OCI-LY3 (cell line): ENCODE measurements at regions not wholly inside any gene's neighbourhood (a gene's known extent, or its start where the extent isn't known, plus 50 kb on each side); places are given as distances from the start of the nearest gene placed in this dataset.

Experiments
- CTCF ChIP-seq: fragments of 200-600, 300-600 bp; sonication (generic); IDR thresholded peaks from 2 replicates; pipeline ENCODE4 v1.5.1; 2014; ENCODE audit warnings: antibody characterized with exemption, low read length, low read depth
- EZH2phosphoT487 ChIP-seq: fragments of 200-600 bp; shearing (Covaris generic); IDR thresholded peaks from 2 replicates; pipeline ENCODE4 v1.6.1; 2018; ENCODE audit warnings: antibody characterized with exemption, mixed run types, low read depth

DNA sequence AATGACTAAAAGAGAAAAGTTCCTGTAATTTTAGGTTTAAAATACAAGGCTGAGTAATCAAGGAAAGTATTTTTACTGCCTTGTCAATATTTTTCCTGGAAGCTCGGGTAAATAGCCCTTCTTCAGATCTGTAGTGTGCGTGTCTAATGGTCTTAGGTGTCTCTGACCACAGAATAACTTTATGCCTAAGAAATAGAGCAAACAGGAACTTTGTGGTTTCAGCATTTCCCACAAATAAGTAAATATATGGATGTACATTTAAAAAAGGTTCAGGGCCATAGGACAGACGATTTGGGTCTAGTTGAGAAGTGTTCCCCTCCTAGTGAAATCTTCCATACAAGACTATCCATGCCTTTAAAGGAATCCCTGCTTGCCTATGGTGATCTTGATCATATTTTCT is 107.0 kb downstream of the ZC3H11B start:
- TF ChIP-seq CTCF (no peak), EZH2phosphoT487 (no peak)
